ENCODE measurements at regions not wholly inside any gene's neighbourhood (a gene's known extent, or its start where the extent isn't known, plus 50 kb on each side); places are given as distances from the start of the nearest gene placed in this dataset.

DNA sequence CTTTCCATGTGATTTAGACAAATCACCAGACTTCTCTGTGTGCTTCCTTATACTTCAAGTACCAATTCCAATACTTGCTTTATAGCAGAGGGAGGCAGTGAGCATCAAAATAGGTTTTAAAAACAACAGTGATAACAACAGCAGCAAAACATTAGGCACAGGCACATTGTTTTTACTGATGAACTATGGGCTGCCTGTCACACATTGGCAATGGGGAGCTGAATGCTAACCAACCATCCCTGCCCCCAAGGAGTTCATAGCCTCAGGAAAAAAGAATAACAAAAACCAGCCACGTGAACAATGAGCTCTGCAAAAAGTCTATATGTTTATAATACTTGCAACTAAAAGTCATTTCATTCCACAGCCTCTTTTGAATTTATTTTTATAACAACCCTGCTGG lies 287.9 kb upstream of the TRIB2 start:
- no peak for DNase-seq (ENCODE audit: low read depth in 2 of 3, low spot score in 2 of 3)

DNA sequence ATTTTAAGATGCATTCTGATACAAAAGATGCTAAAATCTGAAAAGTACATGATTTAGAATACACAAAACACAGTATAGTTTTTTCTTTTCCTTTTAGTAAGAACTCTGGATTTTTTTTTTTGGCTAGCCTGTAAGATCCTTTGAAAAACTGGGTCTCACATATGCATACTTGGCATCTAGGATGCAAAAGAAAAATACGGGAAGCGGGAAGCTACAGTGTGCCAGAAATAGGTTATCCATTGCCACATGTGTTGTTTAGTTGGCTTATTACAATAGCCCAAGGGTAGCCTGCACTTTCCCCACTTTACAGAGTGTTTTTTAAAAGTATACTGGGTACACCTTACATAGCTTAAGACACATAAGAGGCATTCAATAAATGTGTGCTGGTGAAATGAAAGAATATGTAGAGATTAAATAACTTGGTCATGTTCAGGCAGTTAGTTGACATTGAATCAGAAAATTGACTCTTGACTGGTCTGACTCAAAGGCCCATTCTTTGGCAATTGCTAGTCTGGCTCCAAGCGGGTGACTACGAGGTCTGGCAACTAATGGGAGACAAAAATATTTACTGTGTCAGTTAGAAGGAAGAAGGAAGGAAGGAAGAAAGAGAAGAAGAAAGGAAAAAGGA lies 286.8 kb upstream of the TRIB2 start:
- no peak for DNase-seq (ENCODE audit: low read depth in 2 of 3, low spot score in 2 of 3)

DNA sequence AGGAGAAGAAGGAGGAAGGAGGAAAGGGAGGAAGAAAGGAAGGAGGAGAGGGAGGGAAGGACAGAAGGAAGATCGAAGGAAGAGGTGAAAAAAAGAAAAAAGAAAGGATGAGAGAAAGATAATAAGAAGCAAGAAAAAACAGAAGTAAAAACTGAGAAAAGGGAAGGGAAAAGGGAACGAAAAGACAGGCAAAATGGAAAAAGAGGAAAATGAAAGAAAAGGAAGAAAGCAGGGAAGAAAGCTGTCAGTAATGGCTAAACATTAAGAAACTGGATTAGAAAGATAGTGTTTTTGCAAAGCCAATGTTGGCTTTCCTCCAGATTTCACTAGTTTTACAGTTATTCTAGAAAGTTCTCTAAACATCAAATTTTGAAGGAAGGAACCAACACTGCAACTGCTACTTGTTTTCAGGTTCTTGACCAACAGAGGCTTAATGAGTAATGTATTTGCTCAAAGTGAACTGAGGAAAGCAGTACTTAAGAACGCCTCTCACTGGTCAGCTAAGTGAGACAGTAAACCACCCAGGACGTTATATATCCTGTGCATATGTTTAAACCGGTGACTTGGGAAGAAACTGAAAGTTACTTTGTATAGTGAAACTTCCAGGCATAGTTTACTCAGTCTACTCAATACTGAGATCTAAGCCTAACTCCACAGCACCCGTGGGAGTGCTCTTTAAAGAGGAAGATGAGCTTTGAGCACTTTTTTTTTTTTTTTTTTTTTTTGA lies 286.2 kb upstream of the TRIB2 start:
- DNase-seq (ENCODE audit: low read depth in 2 of 3, low spot score in 2 of 3), result peak in 1 of 3 donors; percentile 36

DNA sequence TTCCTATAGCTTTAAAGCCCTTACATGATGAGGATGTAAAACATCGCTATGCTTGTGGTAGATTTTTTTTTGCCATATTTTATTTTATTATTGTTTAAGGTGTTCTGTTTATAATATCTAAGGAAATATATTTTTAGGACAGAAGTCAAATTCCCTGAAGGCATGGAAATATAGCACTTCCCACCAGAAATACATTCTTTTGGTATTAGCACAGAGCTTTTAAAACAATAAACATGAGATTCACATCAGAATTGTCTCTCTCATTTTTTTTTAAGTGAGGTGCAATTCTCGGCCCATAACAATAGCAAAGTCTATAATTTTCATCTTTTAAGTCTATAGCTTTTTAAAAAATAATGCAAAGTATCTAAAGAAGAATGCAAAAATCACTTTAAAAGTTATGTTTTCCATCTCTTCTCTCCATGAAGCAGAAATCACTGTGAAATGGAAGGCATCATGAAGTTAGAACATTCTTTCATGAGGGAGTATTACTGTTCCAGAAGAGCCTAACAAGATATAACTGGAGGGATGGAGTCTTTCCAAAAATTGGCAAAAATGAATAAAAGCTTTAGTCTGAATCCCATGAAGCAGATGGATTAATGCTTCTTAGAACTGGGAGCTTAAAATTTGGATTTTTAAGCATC lies 283.6 kb upstream of the TRIB2 start:
- no peak for DNase-seq (ENCODE audit: low read depth in 2 of 3, low spot score in 2 of 3)

DNA sequence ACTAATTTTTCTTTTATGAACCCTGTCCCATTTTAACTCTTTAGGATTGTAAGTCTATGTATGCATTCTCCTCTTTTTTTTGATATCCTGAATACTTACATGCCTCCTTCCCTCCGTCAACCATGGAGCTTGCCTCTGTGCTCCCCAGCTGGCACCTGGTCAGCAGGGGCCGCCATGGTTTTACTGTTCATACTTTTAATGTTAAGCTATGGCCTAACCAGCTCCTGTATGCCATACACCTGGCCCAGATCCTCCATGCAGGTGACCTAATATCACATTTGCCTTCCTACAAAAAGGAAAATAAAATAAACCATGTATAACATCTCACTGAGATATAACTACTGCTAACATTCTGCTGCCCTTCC lies 283.1 kb upstream of the TRIB2 start:
- DNase-seq (ENCODE audit: low read depth in 2 of 3, low spot score in 2 of 3), result no peak

DNA sequence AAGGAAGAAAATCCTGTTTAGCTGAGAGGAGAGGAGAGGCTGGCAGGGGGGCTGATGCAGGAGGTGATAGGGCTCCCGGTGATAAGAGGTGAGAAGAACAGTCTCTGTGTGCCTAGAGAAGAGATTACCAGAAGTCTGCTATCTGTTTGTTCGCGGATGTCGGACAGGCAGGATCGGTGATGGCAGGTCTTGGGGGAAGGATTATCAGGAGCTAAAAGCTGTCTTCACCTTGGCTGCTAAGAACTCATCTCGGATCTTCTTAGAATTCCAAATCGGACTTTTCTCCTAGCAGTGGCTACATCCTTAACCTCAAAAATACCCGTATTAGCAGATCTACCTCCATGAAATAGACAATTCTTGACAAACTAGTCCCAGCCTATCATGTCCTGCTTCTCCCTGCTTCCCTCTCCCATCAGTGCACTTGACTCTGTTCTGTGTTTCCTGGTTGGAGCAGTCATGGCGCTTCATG lies 282.1 kb upstream of the TRIB2 start:
- DNase-seq (ENCODE audit: low read depth in 2 of 3, low spot score in 2 of 3), result no peak

DNA sequence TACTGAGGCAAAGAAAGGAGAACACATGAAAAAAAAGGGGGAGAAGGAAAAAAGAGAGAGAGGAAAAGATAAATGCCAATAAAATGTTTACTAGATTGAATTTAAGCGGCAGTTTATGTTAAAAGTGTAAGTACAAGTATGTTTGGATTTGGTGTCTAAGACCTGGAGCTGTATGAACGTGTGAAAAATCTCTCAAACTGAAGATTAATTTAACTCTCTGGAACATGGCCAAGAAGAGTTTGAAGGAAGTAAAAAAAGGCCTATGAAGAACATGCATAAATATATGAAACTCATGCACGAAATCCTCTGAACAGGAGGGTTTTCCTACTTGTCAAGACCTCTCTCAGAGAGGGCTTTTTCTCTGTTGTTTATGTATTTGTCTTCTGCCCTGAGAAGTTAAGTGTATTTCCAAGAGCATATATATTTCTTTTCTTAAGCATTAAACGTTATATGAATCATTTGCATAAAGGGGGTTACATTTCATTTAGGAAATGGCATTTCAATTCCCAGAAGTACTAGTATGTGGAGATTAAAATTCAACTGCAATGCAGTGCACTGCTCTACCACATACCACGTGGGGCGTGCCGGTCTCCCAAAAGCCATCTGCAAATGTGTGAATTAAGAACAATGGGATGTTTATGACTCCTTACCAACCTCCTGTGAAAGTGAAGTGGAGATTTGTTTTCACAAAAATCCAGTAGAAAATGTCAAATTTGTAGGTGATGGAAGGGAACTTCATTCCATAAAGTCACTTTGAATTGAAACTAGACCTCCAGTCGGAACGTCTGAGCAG lies 281.1 kb upstream of the TRIB2 start:
- DNase-seq (ENCODE audit: low read depth in 2 of 3, low spot score in 2 of 3), result peak in 1 of 3 donors; percentile 27

DNA sequence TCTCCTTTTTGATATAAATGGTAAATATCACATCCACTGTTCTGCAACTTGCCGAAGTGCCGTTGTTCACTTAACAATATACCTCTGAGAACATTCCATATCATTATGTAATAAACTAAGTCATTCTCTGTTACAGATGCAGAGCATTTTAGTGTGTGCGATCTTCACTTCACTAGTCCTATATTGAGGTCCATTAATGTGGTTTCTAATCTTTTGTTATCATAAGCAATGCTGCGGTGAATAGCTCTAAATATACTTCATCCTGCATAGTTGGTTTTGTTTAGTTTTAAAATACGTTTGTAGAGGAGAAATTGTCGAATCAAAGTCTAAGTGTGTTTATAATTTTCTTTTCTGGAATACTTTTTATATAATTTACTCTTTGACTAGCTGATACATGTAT lies 280.3 kb upstream of the TRIB2 start:
- no peak for DNase-seq (ENCODE audit: low read depth in 2 of 3, low spot score in 2 of 3)

DNA sequence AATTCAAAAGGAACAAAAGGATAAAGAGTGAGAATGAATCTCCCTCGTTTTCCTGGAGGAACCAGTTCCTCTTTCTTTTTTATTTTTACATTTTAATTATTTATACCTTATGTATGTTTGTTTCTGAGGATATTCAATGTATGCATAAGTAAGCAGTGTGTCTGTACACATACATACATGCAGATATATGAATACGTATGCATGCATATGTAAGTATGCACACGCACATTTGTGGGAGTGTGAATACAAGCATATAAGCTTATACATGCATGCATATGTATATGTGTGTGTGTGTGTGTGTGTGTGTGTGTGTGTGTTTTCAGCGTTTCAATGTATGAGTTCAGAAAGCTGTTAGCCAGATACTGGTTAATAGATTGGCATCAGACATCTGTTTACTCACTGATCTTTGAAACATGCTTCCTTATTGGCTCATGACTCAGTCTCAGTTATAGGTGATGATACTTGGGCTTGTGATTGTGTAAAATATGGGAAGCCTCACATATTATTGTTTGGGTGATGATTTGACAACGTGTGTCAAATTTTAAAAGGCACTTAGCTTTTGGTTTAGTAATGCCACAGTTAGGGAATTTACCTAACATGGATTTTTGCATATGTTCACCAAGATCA lies 279.7 kb upstream of the TRIB2 start:
- DNase-seq (ENCODE audit: low read depth in 2 of 3, low spot score in 2 of 3), result no peak

DNA sequence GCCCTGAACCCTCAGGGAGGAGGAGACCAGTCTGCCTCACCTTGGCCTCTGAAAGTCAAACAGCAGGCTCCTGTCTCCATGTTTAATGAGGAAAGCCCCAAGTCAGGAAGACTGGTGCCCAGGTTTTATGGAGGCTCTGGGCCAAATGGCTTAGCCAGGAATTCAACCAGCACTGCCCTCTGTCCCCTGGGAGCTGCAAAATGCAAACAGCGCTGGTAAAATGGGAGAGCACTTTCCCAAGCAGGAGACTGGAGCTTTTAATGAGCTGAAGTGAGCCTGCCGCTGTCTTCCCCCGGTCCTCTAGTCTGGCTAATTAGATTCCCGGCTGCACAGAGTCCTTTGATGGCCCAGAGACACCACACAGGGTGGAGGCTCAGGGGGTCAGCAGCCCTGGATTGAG lies 276.0 kb upstream of the TRIB2 start:
- no peak for DNase-seq (ENCODE audit: low read depth in 2 of 3, low spot score in 2 of 3)

DNA sequence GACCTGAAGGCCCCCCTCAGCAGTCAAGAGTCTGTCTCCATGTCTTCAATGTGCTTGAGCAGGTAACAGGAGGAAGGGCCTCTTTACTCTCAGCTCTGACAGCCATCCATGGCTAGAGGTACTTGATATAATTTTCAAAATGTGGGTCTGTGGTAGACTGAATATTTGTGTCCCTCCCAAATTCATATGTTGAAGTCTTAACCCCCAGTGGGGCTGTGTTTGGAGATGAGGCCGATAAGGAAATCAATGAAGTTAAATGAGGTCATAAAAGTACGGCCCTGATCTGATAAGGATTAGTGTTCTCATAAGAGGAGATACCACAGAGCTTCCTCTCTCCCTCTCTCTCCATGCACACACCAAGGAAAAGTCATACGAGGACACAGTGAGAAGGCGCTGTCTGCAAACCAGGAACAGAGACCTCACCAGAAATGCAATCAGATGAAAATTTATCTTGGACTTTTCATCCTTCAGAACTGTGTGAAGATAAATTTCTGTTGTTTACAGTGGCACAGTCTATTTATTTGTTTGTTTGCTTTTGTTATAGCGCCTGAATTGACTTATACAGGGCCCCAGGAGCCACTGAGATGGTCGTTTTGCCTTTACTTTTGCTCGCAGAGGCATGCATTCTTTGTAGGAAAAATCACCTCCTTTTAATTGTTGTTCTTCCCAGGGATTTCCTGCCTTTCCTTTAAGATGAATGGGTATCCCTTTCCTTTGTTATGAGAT lies 274.8 kb upstream of the TRIB2 start:
- DNase-seq (ENCODE audit: low read depth in 2 of 3, low spot score in 2 of 3), result no peak

DNA sequence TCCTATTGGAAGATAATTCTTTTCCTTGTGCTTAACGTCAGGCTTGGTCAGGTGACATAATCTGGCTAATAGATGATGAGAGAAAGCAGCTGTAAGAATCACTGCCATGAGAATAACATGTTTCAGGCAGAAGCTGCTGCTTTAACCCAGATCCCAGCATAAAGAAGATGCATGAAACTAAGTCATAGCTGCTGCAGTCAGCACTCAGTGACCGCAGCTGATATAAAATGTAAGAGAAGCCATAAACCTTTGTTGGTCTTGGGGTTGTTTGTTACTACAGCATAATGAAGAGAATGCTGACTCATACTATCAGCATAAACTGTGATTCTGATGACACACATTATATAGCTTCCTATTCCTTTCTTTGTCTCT lies 274.3 kb upstream of the TRIB2 start:
- no peak for DNase-seq (ENCODE audit: low read depth in 2 of 3, low spot score in 2 of 3)

DNA sequence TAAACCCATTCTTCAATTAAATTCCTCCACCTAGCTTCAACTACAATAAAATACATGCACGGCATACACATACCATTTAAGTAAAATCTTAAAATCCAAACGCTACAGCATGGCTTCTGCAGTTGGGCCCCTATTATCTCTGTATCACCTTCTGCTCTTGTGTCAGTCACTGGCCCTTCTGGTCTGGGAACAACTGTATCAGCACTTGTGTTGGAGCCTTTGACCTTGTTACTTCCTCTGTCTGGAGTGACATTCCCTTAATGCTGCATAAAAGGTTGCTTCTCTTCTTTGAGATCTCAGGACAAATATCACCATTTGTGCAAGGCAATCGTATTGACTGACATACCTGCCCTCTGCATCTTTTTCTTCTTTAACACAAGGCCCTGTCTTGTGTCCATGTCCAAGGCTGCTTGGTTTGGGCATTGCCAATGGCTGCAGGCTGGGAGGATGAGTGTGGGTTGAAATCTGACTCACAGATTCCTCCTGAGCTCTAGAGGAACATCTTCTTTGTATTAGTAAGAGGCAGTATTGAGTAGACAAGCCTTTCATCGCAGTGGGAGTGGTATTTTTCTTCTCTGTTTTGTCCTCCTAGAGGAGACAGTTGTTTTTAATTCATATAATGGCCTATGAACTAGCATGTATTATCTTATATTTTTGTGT lies 267.8 kb upstream of the TRIB2 start:
- DNase-seq (ENCODE audit: low read depth in 2 of 3, low spot score in 2 of 3), result no peak

DNA sequence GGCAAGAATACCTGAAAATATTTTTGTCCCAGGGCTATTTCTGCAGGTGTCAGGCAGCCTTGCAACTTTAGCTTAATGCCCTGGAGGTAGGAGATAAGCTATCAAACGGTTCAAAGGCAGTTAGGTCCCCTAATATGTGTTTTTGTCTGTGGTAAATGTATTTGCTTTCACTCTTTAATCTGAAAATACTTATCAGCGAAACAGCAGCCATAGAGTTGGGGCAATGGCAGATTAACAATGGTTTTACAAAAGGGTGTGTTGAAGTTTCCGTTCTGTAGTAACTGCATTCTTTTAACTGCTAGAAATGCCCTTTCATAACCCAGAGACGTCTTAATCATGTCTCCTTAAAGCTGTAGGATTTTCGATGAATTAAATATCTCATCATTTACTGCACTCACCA lies 265.0 kb upstream of the TRIB2 start:
- peak in 2 of 3 donors; percentile 28 to 59 for DNase-seq (ENCODE audit: low read depth in 2 of 3, low spot score in 2 of 3)

DNA sequence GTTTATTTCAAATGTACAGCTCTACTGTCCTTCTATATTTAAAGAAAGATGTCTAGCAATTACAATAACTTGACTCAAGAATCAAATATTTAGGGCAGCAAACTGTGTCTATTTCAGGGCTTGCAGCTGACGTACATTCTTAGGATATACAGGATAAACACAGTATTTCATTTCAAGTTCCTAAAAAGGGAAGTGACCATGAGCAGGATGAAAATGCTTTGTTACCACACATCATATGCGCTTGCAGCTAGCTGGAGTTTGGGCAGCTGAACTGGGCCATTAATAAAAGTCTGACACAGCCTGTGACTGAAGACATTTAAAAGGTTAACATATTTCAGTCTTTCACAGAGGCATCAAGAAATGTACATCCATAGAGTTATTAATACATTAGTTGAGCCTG lies 264.6 kb upstream of the TRIB2 start:
- DNase-seq (ENCODE audit: low read depth in 2 of 3, low spot score in 2 of 3), result peak in 2 of 3 donors; percentile 35 to 69

DNA sequence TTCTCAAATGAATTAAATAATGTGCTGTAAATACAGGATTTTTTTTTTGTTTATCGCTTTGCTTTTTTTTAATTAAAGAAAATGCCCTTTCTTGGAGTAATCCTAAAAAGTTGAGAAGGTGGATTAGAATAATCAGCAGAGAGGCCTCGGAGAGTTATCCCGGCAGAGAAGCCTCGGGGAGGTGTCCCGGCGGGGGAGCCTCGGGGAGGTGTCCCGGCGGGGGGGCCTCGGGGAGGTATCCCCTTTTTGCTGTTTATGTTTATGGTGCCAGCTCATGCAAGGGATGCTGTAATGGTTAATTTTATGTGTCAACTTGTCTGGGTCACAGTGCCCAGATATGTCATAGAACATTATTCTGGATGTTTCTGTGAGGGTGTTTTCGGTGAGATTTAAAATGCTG lies 263.0 kb upstream of the TRIB2 start:
- no peak for DNase-seq (ENCODE audit: low read depth in 2 of 3, low spot score in 2 of 3)

DNA sequence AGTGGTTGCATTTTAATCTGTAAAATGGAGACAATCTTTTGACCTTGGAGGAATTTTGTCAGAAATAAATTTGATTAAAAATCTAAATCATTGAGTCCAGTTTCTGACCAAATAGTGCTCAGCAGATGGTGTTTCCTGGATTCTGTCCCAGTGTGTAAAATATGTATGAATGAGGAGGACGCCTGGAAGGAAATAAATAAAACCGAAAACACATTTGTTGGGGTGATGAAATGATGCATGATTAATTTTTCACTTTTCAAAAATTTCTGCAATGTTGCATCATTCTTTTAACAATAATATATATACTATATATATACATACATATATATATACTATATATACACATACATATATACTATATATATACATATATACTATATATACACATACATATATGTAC lies 261.1 kb upstream of the TRIB2 start:
- DNase-seq (ENCODE audit: low read depth in 2 of 3, low spot score in 2 of 3), result no peak

DNA sequence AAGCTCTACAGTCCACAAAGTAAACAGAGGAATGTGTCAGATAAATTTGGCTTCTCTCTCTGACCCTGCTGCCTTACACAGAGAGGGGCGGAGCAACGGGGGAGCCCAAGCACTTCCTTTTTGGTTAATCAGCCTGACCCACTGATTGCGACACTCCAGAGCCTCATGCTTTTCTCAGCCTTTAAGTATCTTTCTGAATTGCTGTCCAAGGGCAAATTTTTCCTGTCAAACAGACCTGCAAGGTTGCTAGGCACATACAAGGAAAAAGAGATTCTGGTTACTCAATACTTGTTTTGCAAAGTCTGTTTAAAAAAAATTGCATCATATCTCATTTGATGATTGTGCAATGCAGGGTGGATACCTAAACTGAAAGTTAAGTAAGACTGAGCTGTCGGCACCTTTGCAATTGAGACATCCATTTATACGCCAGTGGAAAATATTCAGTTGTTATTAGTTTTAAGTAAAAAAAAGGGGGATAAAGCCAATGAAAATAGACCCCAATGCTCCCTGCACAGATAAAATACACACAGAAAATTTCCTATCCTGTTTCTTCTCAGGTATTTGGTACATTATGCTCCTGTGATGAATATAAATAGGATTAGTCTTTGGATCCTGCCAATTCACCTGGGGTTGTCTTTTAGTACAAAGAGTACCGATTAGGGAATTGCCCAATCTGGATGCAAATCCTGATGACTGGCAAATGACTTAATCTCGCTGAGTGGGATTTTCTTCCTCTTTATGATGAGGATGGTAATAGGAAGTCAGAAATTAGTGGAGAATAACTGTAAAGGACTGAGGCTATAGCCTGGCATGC lies 260.2 kb upstream of the TRIB2 start:
- peak in 2 of 3 donors; percentile 77 to 78 for DNase-seq (ENCODE audit: low read depth in 2 of 3, low spot score in 2 of 3)

DNA sequence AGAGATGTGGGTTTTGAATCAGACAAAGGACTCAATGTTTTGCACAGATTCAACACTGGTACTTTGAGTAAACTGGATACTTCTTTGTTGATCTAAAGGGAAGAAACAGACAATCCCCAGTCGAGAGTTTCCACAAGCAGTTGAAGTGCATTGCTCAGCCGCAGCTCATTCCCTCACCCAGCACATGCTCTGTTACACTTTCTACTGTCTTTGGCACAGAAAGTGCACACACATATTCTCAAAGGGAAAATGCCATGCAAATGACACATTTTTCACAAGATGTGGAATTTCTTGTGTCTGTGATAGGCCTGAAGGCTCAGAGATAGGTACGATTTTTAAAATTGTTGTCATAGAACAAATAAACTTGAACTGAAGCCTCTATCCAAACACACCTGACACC lies 258.9 kb upstream of the TRIB2 start:
- no peak for DNase-seq (ENCODE audit: low read depth in 2 of 3, low spot score in 2 of 3)

All from hematopoietic multipotent progenitor cell (in vitro differentiated cells).